Esophagus (tissue), 2 donors: ENCODE measurements at regions not wholly inside any gene's neighbourhood (a gene's known extent, or its start where the extent isn't known, plus 50 kb on each side); places are given as distances from the start of the nearest gene placed in this dataset.
A peak's percentile ranks its signal among the peaks of the same experiment; 100 is the strongest.

ENCODE experiments used
- H3K27ac ChIP-seq, 2 donors: one replicate each; pipeline ENCODE4 v1.5.1; 2013; ENCODE audit warnings: low read depth in 2 of 2, mild to moderate bottlenecking in 2 of 2, inconsistent platforms in 1 of 2, low read length in 1 of 2, moderate library complexity in 1 of 2
- H3K27me3 ChIP-seq, 2 donors: one replicate each; pipeline ENCODE4 v1.6.1; 2013; ENCODE audit warnings: low read length in 2 of 2, control low read depth in 1 of 2, mild to moderate bottlenecking in 1 of 2; ENCODE audit not compliant: insufficient read depth in 2 of 2, control insufficient read depth in 1 of 2
- H3K36me3 ChIP-seq, 2 donors: one replicate each; pipeline ENCODE4 v1.6.1; 2013; ENCODE audit warnings: low read length in 1 of 2; ENCODE audit not compliant: control insufficient read depth in 2 of 2, insufficient read depth in 2 of 2
- H3K4me1 ChIP-seq, 2 donors: one replicate each; pipeline ENCODE4 v1.6.1; 2013; ENCODE audit warnings: low read length in 1 of 2; ENCODE audit not compliant: control insufficient read depth in 2 of 2, insufficient read depth in 2 of 2
- H3K4me3 ChIP-seq, 2 donors: one replicate each; pipeline ENCODE4 v1.5.1; 2013; ENCODE audit warnings: low read length in 2 of 2, mild to moderate bottlenecking in 2 of 2, low read depth in 1 of 2, moderate library complexity in 1 of 2
- H3K9me3 ChIP-seq, 2 donors: one replicate each; pipeline ENCODE4 v1.6.1; 2013; ENCODE audit warnings: mild to moderate bottlenecking in 2 of 2, low read depth in 1 of 2, low read length in 1 of 2, moderate library complexity in 1 of 2; ENCODE audit not compliant: control insufficient read depth in 2 of 2, insufficient read depth in 1 of 2
- WGBS, 2 donors: extraction: QIAGEN DNeasy Blood & Tissue Kit; methylation state at CpG; one replicate each; pipeline ENCODE4 v1.1.7; 2013; 5-methylcytosine and 5-hydroxymethylcytosine counted together
- donor health status: healthy with polysubstance abuse.
- donor health status: Bipolar disorder and iron deficiency.

GRCh38 chr18:46386788-46387187, 270.2 kb downstream of the LOXHD1 start:
- H3K27ac ChIP-seq = peak overlapping the region; percentile 43 to 63
- peaks cover 8 to 14% of the 10 kb centered on the region in 2 donors for H3K4me1 ChIP-seq

GRCh38 chr18:46387441-46388131, 269.4 kb downstream of the LOXHD1 start:
- Histone ChIP-seq H3K4me1 (peaks cover 8 to 14% of the 10 kb centered on the region in 2 donors), H3K27me3 (no peaks in the 10 kb centered on the region), H3K9me3 (no peaks in the 10 kb centered on the region), H3K27ac (peak overlapping the region; percentile 47 to 63), H3K36me3 (peaks cover 0 to under 1% of the 10 kb centered on the region in 2 donors), H3K4me3 (no peak overlapping the region)
- WGBS, 2 donors = 28 to 55% methylated on average over 9 of the region's 9 CpGs

More at GRCh38 chr18:46386788-46387187, 270.2 kb downstream of the LOXHD1 start:
- no peaks in the 10 kb centered on the region for H3K9me3 ChIP-seq
- H3K36me3 ChIP-seq = no peaks in the 10 kb centered on the region
- 31 to 39% methylated on average over 5 of the region's 5 CpGs for WGBS, 2 donors
- H3K27me3 ChIP-seq = no peaks in the 10 kb centered on the region
- H3K4me3 ChIP-seq = no peak overlapping the region

- no peaks in the 10 kb centered on the region for H3K27me3 ChIP-seq
- no peaks in the 10 kb centered on the region for H3K9me3 ChIP-seq
- H3K36me3 ChIP-seq = peaks cover 0 to 3% of the 10 kb centered on the region in 2 donors
- 33 to 50% methylated on average over 6 of the region's 6 CpGs for WGBS, 2 donors
- no peak overlapping the region for H3K4me3 ChIP-seq
- peaks cover 8 to 14% of the 10 kb centered on the region in 2 donors for H3K4me1 ChIP-seq
- H3K27ac ChIP-seq = peak overlapping the region; percentile 63 to 65
Measured at GRCh38 chr18:46388286-46388685, 268.7 kb downstream of the LOXHD1 start.

- 90 to 94% methylated on average over 9 of the region's 9 CpGs for WGBS, 2 donors
Measured at GRCh38 chr18:46392576-46392975, 264.4 kb downstream of the LOXHD1 start.

GRCh38 chr18:46393230-46393629, 263.8 kb downstream of the LOXHD1 start:
- peaks cover 0 to 3% of the 10 kb centered on the region in 2 donors for H3K9me3 ChIP-seq
- no peak overlapping the region for H3K4me3 ChIP-seq
- H3K36me3 ChIP-seq = peaks cover 0 to 3% of the 10 kb centered on the region in 2 donors
- 82 to 89% methylated on average over 8 of the region's 8 CpGs for WGBS, 2 donors
- H3K27me3 ChIP-seq = no peaks in the 10 kb centered on the region
- peaks cover 2 to 13% of the 10 kb centered on the region in 2 donors for H3K4me1 ChIP-seq
- no peak overlapping the region for H3K27ac ChIP-seq

More at GRCh38 chr18:46392576-46392975, 264.4 kb downstream of the LOXHD1 start:
- Histone ChIP-seq H3K9me3 (no peaks in the 10 kb centered on the region), H3K27me3 (no peaks in the 10 kb centered on the region), H3K4me1 (peaks cover 5 to 10% of the 10 kb centered on the region in 2 donors), H3K36me3 (peaks cover 0 to 3% of the 10 kb centered on the region in 2 donors), H3K4me3 (no peak overlapping the region), H3K27ac (no peak overlapping the region)

- peaks cover 0 to 15% of the 10 kb centered on the region in 2 donors for H3K4me1 ChIP-seq
- H3K4me3 ChIP-seq = no peak overlapping the region
- peaks cover 0 to 3% of the 10 kb centered on the region in 2 donors for H3K9me3 ChIP-seq
- H3K27ac ChIP-seq = no peak overlapping the region
- H3K27me3 ChIP-seq = no peaks in the 10 kb centered on the region
- H3K36me3 ChIP-seq = peaks cover 0 to 3% of the 10 kb centered on the region in 2 donors
- WGBS, 2 donors = 84 to 87% methylated on average over 6 of the region's 6 CpGs
Measured at GRCh38 chr18:46393961-46394360, 263.1 kb downstream of the LOXHD1 start.

GRCh38 chr18:46395795-46396194, 261.2 kb downstream of the LOXHD1 start:
- Histone ChIP-seq H3K4me3 (no peak overlapping the region), H3K27me3 (no peaks in the 10 kb centered on the region), H3K4me1 (peaks cover 0 to 15% of the 10 kb centered on the region in 2 donors), H3K36me3 (peaks cover 0 to 3% of the 10 kb centered on the region in 2 donors), H3K9me3 (peaks cover 0 to 3% of the 10 kb centered on the region in 2 donors), H3K27ac (no peak overlapping the region)
- 92 to 95% methylated on average over 4 of the region's 4 CpGs for WGBS, 2 donors

- Histone ChIP-seq H3K9me3 (peaks cover 0 to 3% of the 10 kb centered on the region in 2 donors), H3K4me1 (peaks cover 0 to 15% of the 10 kb centered on the region in 2 donors), H3K4me3 (no peak overlapping the region), H3K27ac (no peak overlapping the region), H3K36me3 (peaks cover 0 to 3% of the 10 kb centered on the region in 2 donors), H3K27me3 (no peaks in the 10 kb centered on the region)
Measured at GRCh38 chr18:46397174-46397573, 259.8 kb downstream of the LOXHD1 start.

GRCh38 chr18:46398005-46398404, 259.0 kb downstream of the LOXHD1 start:
- 80 to 87% methylated on average over 7 of the region's 7 CpGs for WGBS, 2 donors
- Histone ChIP-seq H3K4me1 (peaks cover 0 to 15% of the 10 kb centered on the region in 2 donors), H3K27me3 (no peaks in the 10 kb centered on the region), H3K9me3 (peaks cover 0 to 3% of the 10 kb centered on the region in 2 donors), H3K27ac (no peak overlapping the region), H3K36me3 (no peaks in the 10 kb centered on the region), H3K4me3 (no peak overlapping the region)

GRCh38 chr18:46398625-46399024, 258.4 kb downstream of the LOXHD1 start:
- H3K27me3 ChIP-seq = no peaks in the 10 kb centered on the region
- H3K4me3 ChIP-seq = no peak overlapping the region
- H3K27ac ChIP-seq = no peak overlapping the region
- H3K9me3 ChIP-seq = peaks cover 0 to 3% of the 10 kb centered on the region in 2 donors
- H3K4me1 ChIP-seq = peaks cover 0 to 15% of the 10 kb centered on the region in 2 donors
- 75 to 82% methylated on average over 9 of the region's 9 CpGs for WGBS, 2 donors
- H3K36me3 ChIP-seq = no peaks in the 10 kb centered on the region
